GM21381 (cell line): ENCODE measurements at regions not wholly inside any gene's neighbourhood (a gene's known extent, or its start where the extent isn't known, plus 50 kb on each side); places are given as distances from the start of the nearest gene placed in this dataset.

Experiments
- ATAC-seq: cut with Tn5 transposase; IDR thresholded peaks from one replicate; pipeline ENCODE4 v1.9.1; 2021; ENCODE audit warnings: mild to moderate bottlenecking, moderate library complexity; ENCODE audit not compliant: unreplicated experiment

DNA sequence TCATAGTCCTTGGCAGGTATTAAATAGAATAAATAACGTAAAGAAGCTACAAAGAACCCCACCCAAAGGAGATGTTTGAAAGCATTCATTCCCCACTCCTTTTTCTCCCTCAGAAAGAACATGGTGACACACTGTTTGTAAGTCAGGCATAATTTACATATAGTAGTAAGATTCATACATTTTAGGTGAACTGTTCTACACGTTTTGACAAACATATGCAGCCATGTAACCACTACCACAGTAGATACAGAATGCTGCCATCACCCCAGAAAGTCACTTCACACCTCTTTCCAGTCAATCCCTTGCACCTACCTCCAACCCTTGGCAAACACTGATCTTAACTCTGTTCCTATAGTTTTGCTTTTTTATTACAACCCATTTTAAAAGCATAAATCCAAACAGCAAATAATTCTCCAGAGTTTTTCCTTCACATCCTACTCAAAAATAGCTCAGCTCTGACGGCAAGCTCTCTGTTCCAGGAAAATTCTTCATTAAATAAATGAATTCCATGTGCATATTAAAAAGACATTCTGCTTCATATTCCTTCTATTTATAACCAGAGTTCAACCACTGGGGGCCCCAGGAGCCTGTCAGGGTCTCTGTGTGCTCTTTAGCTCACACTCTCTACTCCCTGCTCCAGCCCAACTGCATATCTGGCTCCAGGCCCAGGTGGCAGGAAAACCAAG lies 258.8 kb downstream of the PLPP3 start:
- ATAC-seq, result no peak

DNA sequence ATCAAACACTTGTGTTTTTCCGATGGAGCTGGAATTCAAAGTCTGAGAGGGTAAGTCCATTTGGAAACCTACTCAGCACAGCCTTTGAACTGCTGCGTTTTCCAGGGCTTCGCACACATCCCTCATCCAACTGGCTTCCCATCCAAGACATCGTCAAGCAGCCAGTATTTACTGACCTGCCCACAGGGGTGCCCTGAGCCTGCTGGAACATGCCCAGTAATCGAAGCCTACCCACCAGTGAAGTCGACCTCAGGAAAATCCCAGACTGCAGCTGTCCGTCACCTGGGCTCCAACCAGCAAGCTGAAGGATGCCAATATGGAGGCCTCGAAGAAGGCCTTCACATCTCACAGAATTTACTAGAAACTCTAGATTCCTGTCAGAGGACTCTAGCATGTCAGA lies 261.6 kb downstream of the PLPP3 start:
- no peak for ATAC-seq

DNA sequence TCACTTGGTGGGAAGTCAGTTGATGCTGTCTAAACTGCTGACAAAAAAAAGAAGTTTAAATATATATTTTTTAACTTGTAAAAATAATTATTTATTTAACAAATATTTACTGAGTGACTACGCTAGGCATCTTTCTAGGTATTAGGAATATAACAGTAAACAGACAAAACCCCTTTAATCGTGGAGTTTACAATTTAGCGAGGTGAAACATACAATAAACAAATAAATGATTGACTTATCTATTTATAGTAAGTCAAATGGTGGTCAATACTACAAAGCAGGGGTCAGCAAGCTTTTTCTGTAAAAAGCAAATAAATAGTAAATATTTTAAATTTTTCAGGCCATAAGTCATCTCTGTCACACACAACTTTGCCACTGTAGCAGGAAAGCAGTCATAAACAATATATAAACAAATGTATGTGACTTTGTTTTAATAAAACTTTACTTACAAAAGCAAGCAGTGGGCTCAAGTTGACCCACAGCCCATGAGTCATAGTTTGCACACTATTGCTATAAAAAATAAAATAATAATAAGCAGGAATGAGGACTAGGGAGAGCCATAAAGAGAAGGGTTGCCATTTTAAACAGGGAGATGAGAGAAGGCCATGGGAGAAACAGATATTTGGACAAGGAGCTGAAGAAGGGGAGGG lies 263.9 kb downstream of the PLPP3 start:
- no peak for ATAC-seq

DNA sequence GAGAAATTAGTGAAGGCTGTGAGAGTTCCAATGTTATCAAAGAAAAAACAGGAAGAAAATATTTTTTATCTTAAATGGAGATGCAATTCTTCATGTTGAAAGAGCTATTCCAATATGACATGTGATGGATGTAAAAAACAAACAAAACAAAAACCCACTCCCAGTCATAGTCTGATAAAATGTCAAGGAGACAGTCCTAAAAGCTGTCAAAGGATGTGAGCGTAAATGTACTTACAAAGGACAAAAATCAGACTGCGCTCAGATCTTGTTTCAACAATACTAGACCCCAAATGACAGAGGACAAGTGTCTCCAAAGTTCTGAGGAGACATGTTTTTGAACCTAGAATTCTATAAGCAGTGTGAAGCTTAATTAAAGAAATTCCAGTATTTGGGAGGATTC lies 265.8 kb downstream of the PLPP3 start:
- no peak for ATAC-seq

DNA sequence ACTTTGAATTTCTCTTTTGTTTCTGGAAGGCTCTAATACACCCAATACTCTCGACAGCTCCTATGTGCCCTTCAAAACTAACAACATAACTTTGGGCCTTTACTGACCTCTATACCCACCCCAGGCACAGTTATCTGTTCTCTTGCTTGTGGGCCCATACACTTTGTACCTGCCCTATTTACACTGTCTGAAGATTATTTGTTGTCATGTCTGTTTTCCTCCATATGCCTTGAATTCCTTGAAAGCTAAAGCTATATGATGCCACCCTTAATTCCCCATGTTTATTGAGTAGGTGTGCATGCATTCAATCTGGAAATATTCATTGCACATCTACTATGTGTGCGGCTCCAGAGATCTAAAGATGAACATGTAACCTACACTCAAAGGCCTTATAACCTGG lies 267.6 kb downstream of the PLPP3 start:
- no peak for ATAC-seq

DNA sequence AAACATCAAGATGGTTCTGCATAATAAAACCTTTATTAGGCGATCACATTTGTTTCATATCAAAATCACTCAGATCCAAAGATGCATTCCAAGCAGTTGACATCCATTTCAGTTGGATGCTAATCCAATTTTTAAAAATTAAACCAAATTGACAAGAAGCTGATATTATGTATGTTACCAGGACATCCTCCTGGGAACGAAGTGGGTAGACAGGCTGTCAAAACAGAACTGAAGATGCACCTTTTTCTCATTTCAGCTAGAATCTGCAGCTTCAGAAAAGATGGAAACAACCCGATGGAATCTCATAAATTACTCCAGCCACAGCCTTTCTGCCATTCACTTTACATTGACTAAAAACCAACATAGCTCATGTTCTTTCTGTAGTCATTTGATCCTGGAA lies 268.4 kb downstream of the PLPP3 start:
- ATAC-seq, result no peak

DNA sequence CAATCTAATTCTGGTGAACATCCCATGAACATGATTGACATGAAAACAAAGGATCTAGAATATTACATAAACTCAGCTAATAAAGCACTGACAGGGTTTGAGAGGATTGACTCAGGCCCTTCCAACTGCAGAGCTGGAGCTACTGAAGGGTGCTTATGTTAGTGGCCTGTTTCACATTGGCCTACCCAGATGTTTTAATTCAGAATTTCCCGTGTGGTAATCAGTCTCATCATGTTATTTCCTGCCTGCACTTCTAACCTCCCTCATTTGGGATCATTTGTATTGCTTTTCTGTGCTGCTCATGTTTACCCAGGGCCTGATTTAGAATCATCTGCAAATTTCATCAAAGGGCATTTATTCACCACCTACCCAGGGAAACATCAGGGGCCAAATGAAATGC lies 270.3 kb downstream of the PLPP3 start:
- ATAC-seq, result no peak

DNA sequence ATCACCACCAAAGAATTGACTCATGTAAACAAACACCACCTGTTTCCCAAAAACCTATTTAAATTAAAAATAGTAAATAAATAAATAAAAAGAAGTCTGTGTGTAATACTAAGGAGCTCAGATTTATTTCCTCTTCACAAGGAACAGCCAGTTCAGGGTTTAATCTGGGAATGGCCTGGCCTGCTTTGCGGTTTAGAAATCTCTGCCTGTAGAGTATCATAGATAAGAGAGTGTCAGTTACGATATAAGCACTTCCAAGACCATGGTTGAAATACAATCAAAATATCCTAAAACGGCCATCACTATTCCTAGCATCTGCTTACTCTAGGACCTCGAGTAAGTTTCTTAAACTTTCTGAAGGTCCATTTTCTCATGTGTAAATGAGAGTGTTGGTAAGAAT lies 274.4 kb downstream of the PLPP3 start:
- ATAC-seq, result no peak

DNA sequence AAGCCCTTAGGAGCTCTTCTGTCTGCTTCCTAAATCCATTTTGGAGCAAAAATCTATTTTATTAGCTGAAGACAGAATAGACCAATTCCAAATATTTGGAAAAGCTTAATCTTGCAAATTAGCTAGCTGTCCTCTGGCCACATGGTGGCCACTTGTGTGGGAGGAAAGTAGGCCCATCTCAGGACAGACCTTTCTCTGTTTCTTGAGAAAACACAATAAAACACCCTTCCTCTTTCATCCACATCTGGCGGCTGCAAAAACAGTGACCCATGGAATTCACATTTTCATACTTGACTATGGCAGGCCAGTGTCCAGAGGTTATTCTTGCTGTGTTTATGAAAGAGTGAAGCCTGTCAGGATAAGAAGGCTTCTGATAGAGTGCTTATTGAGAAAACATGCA lies 275.6 kb downstream of the PLPP3 start:
- ATAC-seq, result no peak

DNA sequence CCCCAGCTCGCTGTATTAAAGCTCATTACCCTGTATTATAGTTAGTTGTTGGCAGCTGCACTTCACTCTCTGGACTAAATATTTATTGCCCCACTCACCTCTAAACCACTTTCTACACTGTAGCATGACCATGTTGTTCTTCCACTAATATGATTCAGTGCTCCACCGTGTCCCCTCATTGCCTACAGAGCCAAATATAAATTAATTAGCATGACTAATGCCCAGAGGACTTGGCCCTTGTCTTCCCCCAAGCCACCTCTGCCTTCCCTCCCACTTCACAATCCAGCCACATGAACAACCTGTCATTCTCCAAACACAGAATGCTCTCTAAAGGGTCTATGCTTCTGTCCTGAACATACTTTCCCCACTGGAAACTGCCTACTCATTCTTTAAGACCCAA lies 276.5 kb downstream of the PLPP3 start:
- ATAC-seq, result no peak

DNA sequence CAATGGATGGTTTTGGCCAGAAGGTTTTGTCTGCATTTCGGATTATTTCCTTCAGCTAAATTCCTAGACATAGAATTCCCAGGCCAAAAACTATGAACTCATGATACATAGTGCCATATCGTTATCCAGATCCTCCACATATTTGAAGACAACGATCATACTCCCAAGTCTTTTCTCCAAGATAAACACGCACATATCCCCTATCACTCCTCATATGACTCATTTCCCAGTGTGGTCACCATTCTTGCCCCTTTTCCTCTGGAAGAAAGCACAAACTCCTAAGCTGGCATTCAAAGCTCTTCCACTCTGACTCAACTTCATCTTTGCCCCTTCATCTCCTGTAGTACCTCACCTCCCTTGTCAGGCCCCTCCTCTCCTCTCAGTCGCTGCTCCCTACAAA lies 277.6 kb downstream of the PLPP3 start:
- no peak for ATAC-seq

DNA sequence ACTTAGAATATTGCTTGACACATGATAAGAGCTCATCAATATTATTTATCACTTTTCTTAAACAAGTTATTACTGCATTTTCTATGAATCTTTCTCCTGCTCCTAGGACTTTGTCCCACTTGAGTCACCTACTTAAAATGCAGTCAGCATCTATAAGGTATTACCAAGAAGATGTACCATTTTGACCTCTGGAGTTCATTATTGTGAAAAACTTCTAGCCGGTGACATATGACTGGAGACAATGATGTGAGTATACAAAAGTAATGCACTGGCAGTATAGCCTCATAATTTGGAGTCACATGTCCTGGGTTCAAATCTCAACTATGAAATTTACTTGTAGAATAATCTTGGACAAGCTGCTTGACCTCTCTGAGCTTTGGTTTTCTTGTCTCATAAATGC lies 278.5 kb downstream of the PLPP3 start:
- no peak for ATAC-seq

DNA sequence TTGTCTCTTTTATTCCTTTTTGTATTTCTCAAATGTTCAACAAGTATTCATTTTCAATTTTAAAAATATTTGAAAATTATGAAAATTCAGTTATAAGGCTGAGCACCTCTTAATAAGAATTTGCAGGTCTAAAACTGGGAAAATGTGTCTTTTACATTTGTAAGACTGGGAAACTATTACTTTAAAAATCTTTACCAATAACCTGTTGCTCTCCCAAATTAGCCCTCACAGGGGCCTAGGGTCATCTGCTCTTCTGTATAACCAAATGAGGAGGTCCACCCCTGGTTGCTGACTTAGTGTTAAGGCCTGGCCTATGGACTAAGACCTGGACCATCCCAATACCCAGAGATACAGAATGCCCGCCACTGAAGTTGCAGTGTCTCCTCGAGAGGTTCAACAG lies 280.5 kb downstream of the PLPP3 start:
- ATAC-seq, result no peak

DNA sequence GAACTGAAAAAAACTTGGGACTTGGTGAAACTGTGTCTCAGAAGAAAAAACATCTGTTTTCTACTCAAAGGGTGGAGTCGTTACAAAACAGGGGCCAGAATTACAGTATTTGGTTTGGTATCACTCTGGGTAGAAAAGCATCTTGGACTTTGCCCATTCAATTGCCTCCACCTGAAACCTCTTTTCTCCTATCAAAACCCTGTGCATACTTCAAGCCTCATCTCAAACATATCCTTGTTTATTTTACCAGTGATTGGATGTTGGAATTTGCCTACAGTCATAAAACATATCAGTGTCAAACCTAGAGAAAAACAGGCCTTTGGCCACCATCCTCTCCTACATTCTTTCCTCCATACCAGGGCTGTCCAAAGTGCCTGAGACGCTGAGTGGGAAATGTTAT lies 281.5 kb downstream of the PLPP3 start:
- no peak for ATAC-seq

DNA sequence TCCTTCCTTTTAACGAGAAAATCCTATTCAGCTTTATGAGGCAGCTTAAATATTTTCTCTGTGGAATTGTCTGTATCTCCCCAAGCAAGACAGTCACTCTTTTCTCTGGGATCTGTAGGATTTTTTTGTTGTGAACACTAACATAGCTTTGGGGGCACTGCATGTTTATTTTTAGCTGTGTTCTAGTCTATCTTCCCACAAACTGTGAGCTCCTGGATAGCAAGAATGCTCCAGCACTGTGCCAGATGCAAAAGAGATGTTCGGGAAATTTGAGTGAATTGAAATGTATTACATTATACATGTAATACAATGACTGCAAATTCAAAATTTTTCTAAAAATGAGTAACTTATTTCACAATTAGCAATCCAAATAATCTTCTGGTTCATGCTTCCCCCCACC lies 282.2 kb downstream of the PLPP3 start:
- no peak for ATAC-seq

DNA sequence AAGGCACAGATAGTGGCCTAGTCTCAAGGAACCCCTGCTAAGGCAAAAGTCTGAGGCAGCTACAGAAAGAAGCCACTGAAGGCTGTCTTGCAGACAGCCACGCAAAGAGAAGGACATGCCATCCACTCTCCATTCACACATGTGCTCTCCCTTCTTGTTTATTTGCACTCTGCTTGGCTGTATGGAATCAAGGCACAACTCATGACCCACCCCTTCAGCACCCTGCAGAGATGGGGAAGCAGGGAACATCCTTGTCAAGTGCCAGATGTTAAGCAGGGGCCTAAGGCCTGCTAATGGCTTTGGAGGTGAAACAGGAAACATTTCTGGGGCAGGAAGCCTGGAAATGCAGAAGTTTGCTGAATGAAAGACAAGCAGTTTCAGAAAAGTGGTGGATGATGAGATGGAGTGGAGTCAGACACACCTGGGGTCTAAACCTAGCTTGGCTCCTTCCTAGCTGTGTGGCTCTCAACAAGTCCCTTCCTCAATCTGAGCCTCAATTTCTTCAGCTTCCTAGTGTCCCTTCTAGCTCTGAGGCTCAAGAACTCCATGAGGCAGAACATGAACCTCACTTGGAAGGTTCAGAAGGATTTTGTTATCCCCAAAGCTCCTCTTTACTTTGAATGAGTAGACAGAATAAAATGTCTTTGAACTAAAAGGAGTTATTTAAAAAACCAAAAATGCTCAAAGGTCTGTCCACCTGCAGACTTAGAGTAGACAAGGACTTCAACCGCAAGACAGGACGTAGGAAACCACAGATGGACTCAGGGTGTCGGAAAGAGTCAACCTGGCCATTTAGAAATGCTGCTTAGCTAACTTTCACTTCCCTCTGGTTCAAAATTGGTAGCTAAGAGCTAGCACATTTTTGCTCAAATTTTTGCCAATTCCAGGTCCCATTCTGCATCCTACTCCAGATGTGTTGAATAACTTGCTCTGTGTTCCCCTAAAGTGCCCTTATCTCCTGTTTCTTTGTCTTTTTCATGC lies 283.1 kb downstream of the PLPP3 start:
- ATAC-seq, result no peak

DNA sequence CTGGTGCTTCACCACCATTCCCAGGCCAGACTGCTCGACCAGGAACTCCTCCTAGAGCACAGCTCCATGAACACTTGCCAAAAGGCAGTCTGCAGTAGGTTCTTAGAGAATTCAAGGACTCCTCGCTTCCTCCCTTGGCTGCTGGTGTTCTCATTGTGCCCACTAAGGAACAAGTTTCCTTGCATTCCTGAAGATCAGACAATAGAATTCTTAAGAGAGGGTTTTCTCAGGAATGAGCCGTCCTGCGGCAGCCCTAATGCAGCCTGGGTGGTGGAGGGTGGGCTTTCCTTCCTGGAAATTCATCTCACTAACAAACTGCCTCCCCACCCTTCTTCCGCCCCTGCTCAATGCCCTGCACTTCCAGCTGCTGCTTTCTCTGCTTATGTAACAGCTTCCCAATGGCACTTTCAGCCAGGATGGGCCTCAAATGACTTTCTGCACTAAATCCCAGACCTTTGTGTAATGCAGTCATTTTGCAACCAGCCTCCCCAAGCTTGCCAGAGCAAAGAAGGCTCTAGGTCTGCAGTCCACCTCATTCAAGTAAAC lies 287.9 kb downstream of the PLPP3 start:
- no peak for ATAC-seq

DNA sequence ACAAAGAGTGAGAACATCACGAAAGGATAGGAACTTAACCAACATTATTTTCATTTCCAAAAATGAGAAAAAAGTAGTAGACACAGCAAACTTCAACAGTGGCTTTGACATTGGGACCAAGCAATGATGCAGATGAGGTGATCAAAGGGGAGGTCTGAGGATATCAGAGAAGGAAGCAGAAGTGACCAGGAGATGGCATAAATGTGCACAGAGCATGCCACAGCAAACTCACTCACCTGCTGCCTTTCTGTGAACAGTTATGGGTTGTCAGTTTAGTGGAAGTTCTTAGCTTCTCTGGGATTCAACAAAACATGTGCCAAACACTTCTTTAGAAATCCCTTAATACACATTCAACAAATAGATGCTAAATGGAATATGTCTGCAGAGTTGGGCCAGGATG lies 290.1 kb downstream of the PLPP3 start:
- no peak for ATAC-seq

DNA sequence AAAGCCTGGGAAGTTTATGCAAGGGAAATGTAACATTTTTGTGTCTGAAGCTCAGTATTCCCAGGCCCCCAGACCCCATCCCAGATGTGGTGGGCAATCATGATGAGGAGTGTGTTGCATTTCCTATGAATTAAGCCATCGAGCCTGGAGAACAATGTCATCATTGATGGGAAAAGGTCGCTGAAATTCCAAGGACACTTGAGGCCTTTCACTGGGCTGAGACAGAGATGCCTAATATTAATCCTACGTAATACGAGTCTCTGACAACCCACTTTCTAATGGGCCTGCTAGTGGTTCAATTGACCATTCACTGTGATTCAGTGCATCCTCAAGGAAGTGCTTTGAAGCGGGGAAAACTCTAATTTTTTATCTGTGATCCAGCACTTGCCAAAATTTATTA lies 291.6 kb downstream of the PLPP3 start:
- ATAC-seq, result no peak

DNA sequence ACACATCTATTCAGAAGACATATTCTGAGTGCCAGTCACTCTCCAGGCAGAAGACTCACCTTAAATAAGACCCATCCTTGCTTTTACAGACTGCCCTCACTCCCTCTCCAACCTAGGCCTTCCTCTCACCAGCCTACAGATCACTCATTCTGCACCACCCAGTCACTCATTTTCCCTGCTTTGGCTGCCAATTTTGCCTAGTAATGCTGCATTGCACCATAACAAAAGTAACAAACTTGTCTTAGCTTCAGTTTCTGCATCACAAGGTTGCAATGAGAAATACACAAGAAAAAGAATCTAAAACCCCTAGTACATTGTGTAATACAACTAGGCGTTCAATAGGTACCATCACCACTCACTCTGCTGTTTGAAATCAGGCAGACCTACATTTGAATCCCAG lies 292.4 kb downstream of the PLPP3 start:
- ATAC-seq, result no peak

DNA sequence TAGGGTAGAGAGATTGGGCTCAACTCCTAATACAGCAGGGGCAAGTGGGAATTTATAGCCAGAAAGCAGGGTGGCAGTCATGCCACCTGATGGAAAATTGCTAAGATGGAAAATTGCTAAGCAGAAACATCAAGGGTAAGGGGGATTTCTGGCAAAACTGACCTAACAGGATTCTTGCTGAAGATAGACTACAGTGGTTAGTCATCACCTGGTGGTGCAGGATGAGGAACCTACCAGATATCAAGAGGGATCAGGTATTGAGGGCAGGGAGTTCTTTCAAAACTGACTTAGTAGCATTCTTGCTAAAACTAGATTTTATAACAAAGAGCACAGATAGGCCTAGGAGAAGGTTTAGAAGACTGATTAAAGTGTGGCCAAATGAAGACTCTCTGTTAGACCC lies 292.9 kb downstream of the PLPP3 start:
- ATAC-seq, result no peak
